Progenitor cell of endocrine pancreas (in vitro differentiated cells): ENCODE measurements at regions not wholly inside any gene's neighbourhood (a gene's known extent, or its start where the extent isn't known, plus 50 kb on each side); places are given as distances from the start of the nearest gene placed in this dataset.

Experiments
- DNase-seq: peaks from one replicate; pipeline ENCODE4 v3.0.0; 2021; ENCODE audit warnings: low spot score; ENCODE audit not compliant: unreplicated experiment
- H3K27ac Mint-ChIP-seq: 2 replicates; pipeline ENCODE4 v1.8.0; 2021; ENCODE audit warnings: mild to moderate bottlenecking, moderate library complexity, mixed read lengths
- H3K27me3 Mint-ChIP-seq: 2 replicates; pipeline ENCODE4 v1.8.0; 2021; ENCODE audit warnings: mixed read lengths
- H3K36me3 Mint-ChIP-seq: 2 replicates; pipeline ENCODE4 v1.8.0; 2022; ENCODE audit warnings: mixed read lengths; ENCODE audit not compliant: insufficient read depth
- H3K4me1 Mint-ChIP-seq: 2 replicates; pipeline ENCODE4 v1.8.0; 2021; ENCODE audit warnings: low read depth, mixed read lengths
- H3K4me3 Mint-ChIP-seq: 2 replicates; pipeline ENCODE4 v1.8.0; 2021; ENCODE audit warnings: low read depth, mild to moderate bottlenecking, moderate library complexity, mixed read lengths
- H3K9me3 Mint-ChIP-seq: 2 replicates; pipeline ENCODE4 v1.8.0; 2021; ENCODE audit warnings: low read depth, mixed read lengths
- TF ChIP-seq, protein P1 (sequence below): fragments of 200-600 bp; sonication (generic); IDR thresholded peaks from one replicate; pipeline ENCODE4 v1.5.0; 2021; ENCODE audit warnings: antibody characterized with exemption, mild to moderate bottlenecking; ENCODE audit not compliant: unreplicated experiment

DNA sequence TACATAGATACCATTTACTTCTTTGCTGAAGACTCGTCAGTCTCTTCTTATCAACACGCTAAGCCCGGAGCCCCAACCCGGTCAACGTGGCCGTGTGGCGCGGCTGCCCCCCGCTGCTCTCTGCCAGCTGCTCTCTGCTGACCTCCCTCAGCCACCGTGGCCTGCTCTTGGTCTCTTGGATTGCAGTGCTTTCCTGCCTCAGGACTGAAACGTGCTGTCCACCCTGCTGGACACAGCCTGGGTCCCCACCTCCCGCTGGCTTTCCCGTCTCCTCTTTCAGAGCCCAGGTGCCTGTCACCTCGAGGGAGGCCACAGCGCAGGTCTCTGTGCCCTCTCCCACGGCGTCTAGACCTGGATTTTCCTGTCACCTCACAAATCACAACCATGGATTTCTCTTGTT lies 388.1 kb upstream of the B3GAT1 start:
- TF ChIP-seq, protein P1, sequence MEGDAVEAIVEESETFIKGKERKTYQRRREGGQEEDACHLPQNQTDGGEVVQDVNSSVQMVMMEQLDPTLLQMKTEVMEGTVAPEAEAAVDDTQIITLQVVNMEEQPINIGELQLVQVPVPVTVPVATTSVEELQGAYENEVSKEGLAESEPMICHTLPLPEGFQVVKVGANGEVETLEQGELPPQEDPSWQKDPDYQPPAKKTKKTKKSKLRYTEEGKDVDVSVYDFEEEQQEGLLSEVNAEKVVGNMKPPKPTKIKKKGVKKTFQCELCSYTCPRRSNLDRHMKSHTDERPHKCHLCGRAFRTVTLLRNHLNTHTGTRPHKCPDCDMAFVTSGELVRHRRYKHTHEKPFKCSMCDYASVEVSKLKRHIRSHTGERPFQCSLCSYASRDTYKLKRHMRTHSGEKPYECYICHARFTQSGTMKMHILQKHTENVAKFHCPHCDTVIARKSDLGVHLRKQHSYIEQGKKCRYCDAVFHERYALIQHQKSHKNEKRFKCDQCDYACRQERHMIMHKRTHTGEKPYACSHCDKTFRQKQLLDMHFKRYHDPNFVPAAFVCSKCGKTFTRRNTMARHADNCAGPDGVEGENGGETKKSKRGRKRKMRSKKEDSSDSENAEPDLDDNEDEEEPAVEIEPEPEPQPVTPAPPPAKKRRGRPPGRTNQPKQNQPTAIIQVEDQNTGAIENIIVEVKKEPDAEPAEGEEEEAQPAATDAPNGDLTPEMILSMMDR: no peak
- Mint-ChIP-seq H3K36me3 (no peaks in the 10 kb centered on the region), H3K4me3 (no peak overlapping the region), H3K27me3 (peaks cover 35% of the 10 kb centered on the region), H3K27ac (peak overlapping the region; percentile 33), H3K4me1 (peaks cover 7% of the 10 kb centered on the region), H3K9me3 (no peaks in the 10 kb centered on the region)
- no peak for DNase-seq

DNA sequence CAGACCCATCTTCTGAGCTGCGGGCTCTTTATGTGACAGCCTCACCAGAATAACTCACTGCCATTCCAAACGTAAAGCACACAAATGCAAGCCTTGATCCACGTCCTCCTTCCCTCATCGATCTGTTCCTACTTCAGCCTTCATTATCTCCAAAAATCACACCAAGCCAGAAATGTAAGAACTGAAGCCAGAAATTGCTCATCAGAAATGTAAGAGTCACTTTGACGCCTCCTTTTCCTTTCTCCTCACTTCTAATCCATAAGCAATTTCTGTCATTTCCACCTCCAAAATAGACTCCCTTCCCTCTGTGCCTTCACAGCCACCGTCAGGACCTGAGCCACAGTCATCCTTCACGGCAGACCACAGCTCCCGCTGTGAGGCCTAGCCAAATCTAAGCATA lies 387.3 kb upstream of the B3GAT1 start:
- DNase-seq: no peak
- peaks cover 35% of the 10 kb centered on the region for H3K27me3 Mint-ChIP-seq
- H3K4me1 Mint-ChIP-seq: peaks cover 7% of the 10 kb centered on the region
- no peaks in the 10 kb centered on the region for H3K9me3 Mint-ChIP-seq
- TF ChIP-seq, protein P1: no peak
- H3K4me3 Mint-ChIP-seq: no peak overlapping the region
- H3K27ac Mint-ChIP-seq: no peak overlapping the region
- no peaks in the 10 kb centered on the region for H3K36me3 Mint-ChIP-seq

DNA sequence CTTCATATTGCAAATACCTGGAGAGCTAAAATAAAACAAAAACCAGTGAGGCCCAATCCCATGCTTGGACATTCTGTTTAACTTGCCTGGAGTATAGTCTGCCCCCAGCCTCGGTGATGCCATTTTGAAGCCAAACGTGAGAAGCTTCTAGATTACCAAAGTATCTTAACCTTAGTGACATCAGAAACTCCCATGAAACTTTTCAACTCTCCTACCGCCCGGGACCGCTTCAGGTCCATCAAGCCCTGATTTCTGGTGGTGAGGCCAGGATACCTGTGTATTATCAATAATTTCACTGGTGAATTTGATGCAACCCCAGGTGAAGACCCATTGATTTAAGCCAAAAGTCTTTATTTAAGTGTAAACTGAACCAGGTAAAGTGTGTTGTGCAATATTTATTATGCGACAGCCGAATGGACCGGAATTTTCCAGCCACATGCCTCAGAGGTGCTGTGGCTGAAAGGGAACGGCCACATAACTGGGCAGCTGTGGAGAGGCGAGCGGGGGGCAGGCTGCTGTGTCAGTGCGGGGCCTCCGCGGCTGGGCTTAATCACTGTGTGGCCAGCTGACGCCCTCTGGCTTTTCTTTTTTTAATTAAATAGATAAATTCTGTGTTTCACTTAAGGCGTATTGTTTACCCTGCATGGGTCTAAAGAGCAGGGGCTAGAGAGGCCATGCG lies 385.5 kb upstream of the B3GAT1 start:
- TF ChIP-seq, protein P1: no peak
- no peak overlapping the region for H3K4me3 Mint-ChIP-seq
- H3K4me1 Mint-ChIP-seq: peaks cover 7% of the 10 kb centered on the region
- peaks cover 34% of the 10 kb centered on the region for H3K27me3 Mint-ChIP-seq
- no peak for DNase-seq
- no peaks in the 10 kb centered on the region for H3K36me3 Mint-ChIP-seq
- H3K9me3 Mint-ChIP-seq: no peaks in the 10 kb centered on the region
- no peak overlapping the region for H3K27ac Mint-ChIP-seq

DNA sequence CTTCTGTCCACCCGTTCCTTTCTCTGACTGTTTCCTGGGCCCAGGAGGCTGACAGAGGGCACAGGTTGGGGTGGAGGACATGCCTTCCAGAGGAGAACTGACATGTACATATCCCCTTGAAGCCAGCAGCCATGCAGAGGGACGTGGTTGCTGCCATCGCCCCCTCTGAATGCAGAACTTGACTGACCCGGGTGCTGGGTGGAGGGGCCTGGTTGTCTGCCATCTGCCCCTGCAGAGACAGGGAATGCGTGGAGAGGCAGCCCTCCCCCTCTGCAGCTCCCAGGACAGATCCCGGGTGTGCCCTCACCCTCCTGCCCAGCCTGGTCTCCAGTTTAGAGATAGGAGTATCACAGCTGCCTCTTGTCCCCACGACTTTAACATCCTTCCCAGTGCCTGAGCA lies 383.0 kb upstream of the B3GAT1 start:
- no peaks in the 10 kb centered on the region for H3K36me3 Mint-ChIP-seq
- no peaks in the 10 kb centered on the region for H3K4me1 Mint-ChIP-seq
- TF ChIP-seq, protein P1: no peak
- H3K27me3 Mint-ChIP-seq: peaks cover 19% of the 10 kb centered on the region
- no peak overlapping the region for H3K4me3 Mint-ChIP-seq
- no peak overlapping the region for H3K27ac Mint-ChIP-seq
- DNase-seq: no peak
- H3K9me3 Mint-ChIP-seq: no peaks in the 10 kb centered on the region

DNA sequence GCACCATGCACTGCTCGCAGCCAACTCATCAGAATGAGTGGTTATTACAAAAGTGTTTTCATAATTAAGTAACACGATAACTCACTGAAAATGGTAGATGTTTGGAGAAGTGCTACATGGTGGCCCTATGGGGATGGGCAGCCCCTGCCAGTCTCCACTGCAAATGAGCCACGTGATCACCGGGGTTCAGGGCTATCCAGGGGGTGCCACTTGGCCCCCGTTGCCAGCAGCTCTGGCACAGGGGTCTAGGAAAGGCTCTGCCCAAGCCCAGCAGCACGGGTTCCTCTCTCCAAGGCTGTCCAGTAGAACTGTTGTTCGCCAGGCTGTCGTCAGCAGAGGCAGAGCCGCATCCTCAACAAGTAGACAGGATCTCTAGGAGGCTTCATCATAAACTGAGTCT lies 382.1 kb upstream of the B3GAT1 start:
- Mint-ChIP-seq H3K27me3 (peaks cover 16% of the 10 kb centered on the region), H3K27ac (no peak overlapping the region)

More for the DNA sequence above, 382.1 kb upstream of the B3GAT1 start:
- no peak overlapping the region for H3K4me3 Mint-ChIP-seq
- TF ChIP-seq, protein P1: no peak
- DNase-seq: no peak
- H3K4me1 Mint-ChIP-seq: no peaks in the 10 kb centered on the region
- H3K36me3 Mint-ChIP-seq: no peaks in the 10 kb centered on the region
- no peaks in the 10 kb centered on the region for H3K9me3 Mint-ChIP-seq
